OCI-LY3 (cell line): ENCODE measurements at regions not wholly inside any gene's neighbourhood (a gene's known extent, or its start where the extent isn't known, plus 50 kb on each side); places are given as distances from the start of the nearest gene placed in this dataset.

ENCODE experiments used
- EZH2phosphoT487 ChIP-seq: fragments of 200-600 bp; shearing (Covaris generic); IDR thresholded peaks from 2 replicates; pipeline ENCODE4 v1.6.1; 2018; ENCODE audit warnings: antibody characterized with exemption, mixed run types, low read depth
- TF ChIP-seq, protein P1 (sequence below): fragments of 200-600, 300-600 bp; sonication (generic); IDR thresholded peaks from 2 replicates; pipeline ENCODE4 v1.5.1; 2014; ENCODE audit warnings: antibody characterized with exemption, low read length, low read depth

- TF ChIP-seq, protein P1, sequence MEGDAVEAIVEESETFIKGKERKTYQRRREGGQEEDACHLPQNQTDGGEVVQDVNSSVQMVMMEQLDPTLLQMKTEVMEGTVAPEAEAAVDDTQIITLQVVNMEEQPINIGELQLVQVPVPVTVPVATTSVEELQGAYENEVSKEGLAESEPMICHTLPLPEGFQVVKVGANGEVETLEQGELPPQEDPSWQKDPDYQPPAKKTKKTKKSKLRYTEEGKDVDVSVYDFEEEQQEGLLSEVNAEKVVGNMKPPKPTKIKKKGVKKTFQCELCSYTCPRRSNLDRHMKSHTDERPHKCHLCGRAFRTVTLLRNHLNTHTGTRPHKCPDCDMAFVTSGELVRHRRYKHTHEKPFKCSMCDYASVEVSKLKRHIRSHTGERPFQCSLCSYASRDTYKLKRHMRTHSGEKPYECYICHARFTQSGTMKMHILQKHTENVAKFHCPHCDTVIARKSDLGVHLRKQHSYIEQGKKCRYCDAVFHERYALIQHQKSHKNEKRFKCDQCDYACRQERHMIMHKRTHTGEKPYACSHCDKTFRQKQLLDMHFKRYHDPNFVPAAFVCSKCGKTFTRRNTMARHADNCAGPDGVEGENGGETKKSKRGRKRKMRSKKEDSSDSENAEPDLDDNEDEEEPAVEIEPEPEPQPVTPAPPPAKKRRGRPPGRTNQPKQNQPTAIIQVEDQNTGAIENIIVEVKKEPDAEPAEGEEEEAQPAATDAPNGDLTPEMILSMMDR: no peak
- TF ChIP-seq EZH2phosphoT487: no peak
Observed at GRCh38 chr5:83844449-83845068, 123.9 kb upstream of the HAPLN1 start.
